ENCODE measurements at regions not wholly inside any gene's neighbourhood (a gene's known extent, or its start where the extent isn't known, plus 50 kb on each side); places are given as distances from the start of the nearest gene placed in this dataset.
"Not testable (repeated sequence)": the region's sequence is repeated elsewhere in the genome, so short reads cannot be mapped to it uniquely, and the experiment has no call there.

GRCh38 chr10:89952751-89953150 is 251.4 kb downstream of the KIF20B start:
- no peak for DNase-seq

GRCh38 chr10:89954061-89954460 is 252.7 kb downstream of the KIF20B start:
- peak; percentile 78 for DNase-seq

GRCh38 chr10:89954787-89955566 is 253.6 kb downstream of the KIF20B start:
- DNase-seq = no peak

GRCh38 chr10:89959433-89960110 is 258.2 kb downstream of the KIF20B start:
- no peak for DNase-seq

GRCh38 chr10:89963451-89964102 is 262.2 kb downstream of the KIF20B start:
- no peak for DNase-seq

GRCh38 chr10:89966211-89966610 is 264.8 kb downstream of the KIF20B start:
- no peak for DNase-seq

- DNase-seq = no peak
These were observed 271.9 kb downstream of the KIF20B start for GRCh38 chr10:89973326-89973725.

GRCh38 chr10:89975071-89975470 is 273.7 kb downstream of the KIF20B start:
- no peak for DNase-seq

- DNase-seq = no peak
These were observed 274.4 kb downstream of the KIF20B start for GRCh38 chr10:89975771-89976170.

GRCh38 chr10:89978081-89978480 is 276.7 kb downstream of the KIF20B start:
- DNase-seq = no peak

- DNase-seq = no peak
These were observed 278.3 kb downstream of the KIF20B start for GRCh38 chr10:89979726-89980125.

GRCh38 chr10:89980166-89980565 is 278.8 kb downstream of the KIF20B start:
- DNase-seq = no peak

- DNase-seq = no peak
These were observed 280.5 kb downstream of the KIF20B start for GRCh38 chr10:89981891-89982290.

GRCh38 chr10:89985446-89985845 is 284.1 kb downstream of the KIF20B start:
- no peak for DNase-seq

- not testable (repeated sequence) for DNase-seq
These were observed 287.0 kb downstream of the KIF20B start for GRCh38 chr10:89988361-89988760.

- DNase-seq = no peak
These were observed 291.2 kb downstream of the KIF20B start for GRCh38 chr10:89992575-89992974.

GRCh38 chr10:90007226-90007625 is 305.8 kb downstream of the KIF20B start:
- DNase-seq = no peak

- DNase-seq = not testable (repeated sequence)
These were observed 309.9 kb downstream of the KIF20B start for GRCh38 chr10:90011281-90011680.

- no peak for DNase-seq
These were observed 317.4 kb downstream of the KIF20B start for GRCh38 chr10:90018819-90019218.

GRCh38 chr10:90020506-90020905 is 319.1 kb downstream of the KIF20B start:
- DNase-seq = no peak

GRCh38 chr10:90023950-90024349 is 322.6 kb downstream of the KIF20B start:
- no peak for DNase-seq

- no peak for DNase-seq
These were observed 326.9 kb downstream of the KIF20B start for GRCh38 chr10:90028312-90028711.

- DNase-seq = no peak
These were observed 330.4 kb downstream of the KIF20B start for GRCh38 chr10:90031776-90032175.

- no peak for DNase-seq
These were observed 331.1 kb downstream of the KIF20B start for GRCh38 chr10:90032519-90032918.

All from NCI-H69 (cell line).